OCI-LY7 (cell line): ENCODE measurements at regions not wholly inside any gene's neighbourhood (a gene's known extent, or its start where the extent isn't known, plus 50 kb on each side); places are given as distances from the start of the nearest gene placed in this dataset.

Source experiments
- BruUV-seq: library from RNA; stranded (reverse); fragments of 400-500 nt; replicated peaks from 2 replicates; lab custom pipeline; 2021; lab: Mats Ljungman, UMichigan
- CTCF ChIA-PET: fragments of 300-600 bp; sonication (Branson Sonifier 250); formaldehyde crosslinking; loops from one replicate; lab custom pipeline; 2022; ENCODE audit warnings: antibody characterized with exemption; ENCODE audit not compliant: unreplicated experiment; lab: Charles Lee
- POLR2A ChIA-PET: fragments of 300-600 bp; sonication (Branson Sonifier 250); formaldehyde crosslinking; loops from one replicate; lab custom pipeline; 2022; ENCODE audit warnings: antibody characterized with exemption; lab: Charles Lee
- DNase-seq: peaks from one replicate; pipeline ENCODE4 v3.0.0-alpha.2; 2015; ENCODE audit warnings: low spot score
- H2AFZ ChIP-seq: fragments of 200-600 bp; sonication (generic), shearing (Covaris generic); 2 replicates; pipeline ENCODE4 v1.6.1; 2014; ENCODE audit warnings: mild to moderate bottlenecking, antibody characterized with exemption, low read length, moderate library complexity
- H3K27ac ChIP-seq: fragments of 200-600 bp; sonication (generic); 2 replicates; pipeline ENCODE4 v1.5.1; 2014; ENCODE audit warnings: mixed run types, low read depth, mild to moderate bottlenecking, moderate library complexity, low read length, inconsistent platforms; ENCODE audit not compliant: poor library complexity, severe bottlenecking
- H3K36me3 ChIP-seq: fragments of 200-600 bp; sonication (generic); 2 replicates; pipeline ENCODE4 v1.6.1; 2014; ENCODE audit warnings: mild to moderate bottlenecking, antibody characterized with exemption, low read length, moderate library complexity, mixed read lengths; ENCODE audit not compliant: insufficient read depth
- H3K4me1 ChIP-seq: fragments of 200-600 bp; sonication (generic); 2 replicates; pipeline ENCODE4 v1.5.1; 2014; ENCODE audit warnings: mild to moderate bottlenecking, low read length; ENCODE audit not compliant: insufficient read depth, poor library complexity, severe bottlenecking
- H3K4me2 ChIP-seq: fragments of 200-600 bp; sonication (generic); 2 replicates; pipeline ENCODE4 v1.6.1; 2014; ENCODE audit warnings: mild to moderate bottlenecking, low read length
- H3K4me3 ChIP-seq: fragments of 200-600 bp; sonication (generic); 2 replicates; pipeline ENCODE4 v1.5.1; 2014; ENCODE audit warnings: mild to moderate bottlenecking, low read depth, low read length; ENCODE audit not compliant: poor library complexity, severe bottlenecking
- H3K79me2 ChIP-seq: fragments of 200-600 bp; sonication (generic); 2 replicates; pipeline ENCODE4 v1.6.1; 2016; ENCODE audit warnings: low read depth, mild to moderate bottlenecking, low read length, moderate library complexity, mixed read lengths; ENCODE audit not compliant: insufficient read depth
- H3K9me2 ChIP-seq: fragments of 200-600 bp; sonication (generic); 2 replicates; pipeline ENCODE4 v1.6.1; 2016; ENCODE audit warnings: mild to moderate bottlenecking, low read length, mixed read lengths; ENCODE audit not compliant: insufficient read depth
- H3K9me3 ChIP-seq: fragments of 200-600 bp; sonication (generic); 2 replicates; pipeline ENCODE4 v1.6.1; 2014; ENCODE audit warnings: mild to moderate bottlenecking, mixed run types, low read length, mixed read lengths
- H4K20me1 ChIP-seq: fragments of 200-600 bp; sonication (generic); 2 replicates; pipeline ENCODE4 v1.6.1; 2014; ENCODE audit warnings: mild to moderate bottlenecking, antibody characterized with exemption, low read length, moderate library complexity, mixed read lengths; ENCODE audit not compliant: insufficient read depth
- EZH2phosphoT487 ChIP-seq: fragments of 200-600 bp; sonication (generic); IDR thresholded peaks from 2 replicates; pipeline ENCODE4 v1.6.1; 2018; ENCODE audit warnings: low read depth, borderline replicate concordance, mild to moderate bottlenecking, mixed run types, antibody characterized with exemption, low read length, moderate library complexity, mixed read lengths
- intact Hi-C: fragments of 100-400 bp; cut with micrococcal nuclease; formaldehyde crosslinking; loops from one replicate; pipeline ENCODE4 v1.10.0; 2022; ENCODE audit not compliant: unreplicated experiment
- TF ChIP-seq, protein P1 (sequence below): fragments of 200-600 bp; sonication (generic); conservative IDR thresholded peaks from 2 replicates; pipeline ENCODE4 v1.5.1; 2014; ENCODE audit warnings: mild to moderate bottlenecking, antibody characterized with exemption, low read length, moderate library complexity, mixed read lengths

DNA sequence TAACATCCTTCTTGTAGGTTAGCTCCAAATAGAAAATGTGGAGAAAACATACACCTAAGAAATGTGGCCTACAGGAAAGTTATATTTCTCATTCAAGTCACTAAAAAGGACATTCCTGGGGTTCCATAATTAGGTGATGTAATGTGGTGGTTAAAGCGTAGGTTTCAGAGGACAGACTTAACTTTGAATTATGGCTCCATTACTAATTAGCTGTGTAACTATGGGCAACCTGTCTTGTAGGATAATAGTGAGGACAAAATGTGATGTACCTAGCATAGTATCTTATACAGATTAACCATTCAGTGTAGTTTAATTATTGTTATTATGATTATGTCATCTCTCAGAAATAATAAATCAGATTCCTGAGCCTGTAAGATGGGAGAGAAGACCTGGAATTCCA is 602.5 kb downstream of the TSN start:
- Histone ChIP-seq H3K4me2 (no peak overlapping the region), H4K20me1 (no peaks in the 10 kb centered on the region), H3K4me1 (no peaks in the 10 kb centered on the region), H3K9me3 (no peaks in the 10 kb centered on the region), H3K9me2 (no peaks in the 10 kb centered on the region), H3K36me3 (no peaks in the 10 kb centered on the region), H3K79me2 (no peaks in the 10 kb centered on the region), H3K27ac (no peak overlapping the region), H3K4me3 (no peak overlapping the region), H2AFZ (no peak overlapping the region)
- no peak for TF ChIP-seq EZH2phosphoT487
- TF ChIP-seq, protein P1, sequence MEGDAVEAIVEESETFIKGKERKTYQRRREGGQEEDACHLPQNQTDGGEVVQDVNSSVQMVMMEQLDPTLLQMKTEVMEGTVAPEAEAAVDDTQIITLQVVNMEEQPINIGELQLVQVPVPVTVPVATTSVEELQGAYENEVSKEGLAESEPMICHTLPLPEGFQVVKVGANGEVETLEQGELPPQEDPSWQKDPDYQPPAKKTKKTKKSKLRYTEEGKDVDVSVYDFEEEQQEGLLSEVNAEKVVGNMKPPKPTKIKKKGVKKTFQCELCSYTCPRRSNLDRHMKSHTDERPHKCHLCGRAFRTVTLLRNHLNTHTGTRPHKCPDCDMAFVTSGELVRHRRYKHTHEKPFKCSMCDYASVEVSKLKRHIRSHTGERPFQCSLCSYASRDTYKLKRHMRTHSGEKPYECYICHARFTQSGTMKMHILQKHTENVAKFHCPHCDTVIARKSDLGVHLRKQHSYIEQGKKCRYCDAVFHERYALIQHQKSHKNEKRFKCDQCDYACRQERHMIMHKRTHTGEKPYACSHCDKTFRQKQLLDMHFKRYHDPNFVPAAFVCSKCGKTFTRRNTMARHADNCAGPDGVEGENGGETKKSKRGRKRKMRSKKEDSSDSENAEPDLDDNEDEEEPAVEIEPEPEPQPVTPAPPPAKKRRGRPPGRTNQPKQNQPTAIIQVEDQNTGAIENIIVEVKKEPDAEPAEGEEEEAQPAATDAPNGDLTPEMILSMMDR = no peak
- no peak for DNase-seq
- ChIA-PET POLR2A (interaction anchor here (0.6 kb wide), 1 partner anchor 592 kb away, joined by 3 read pairs; no protein-coding TSS in a partner anchor), CTCF (no interaction called here)
- BruUV-seq = no TSS peak
- intact Hi-C loops = no loop called here

DNA sequence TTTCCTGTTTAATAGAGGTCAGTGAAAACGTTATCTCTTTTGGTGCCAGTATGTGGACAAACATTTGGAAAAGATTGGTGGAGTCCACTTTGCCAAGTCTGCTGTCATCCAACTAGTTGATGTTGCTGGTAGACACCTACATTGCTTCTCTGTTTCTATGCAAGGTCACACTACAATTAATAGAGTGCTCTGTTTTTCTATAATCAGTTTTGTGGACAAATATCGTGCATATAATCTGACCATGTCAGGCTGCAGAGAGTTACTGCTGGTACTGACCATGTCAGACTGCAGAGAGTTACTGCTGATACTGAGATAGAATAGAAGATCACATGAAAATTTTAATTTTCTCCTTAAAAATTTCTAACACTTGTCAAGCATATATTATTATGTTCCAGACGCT is 603.3 kb downstream of the TSN start:
- no peak overlapping the region for H3K4me2 ChIP-seq
- no peak overlapping the region for H2AFZ ChIP-seq
- no peaks in the 10 kb centered on the region for H3K9me2 ChIP-seq
- no peaks in the 10 kb centered on the region for H4K20me1 ChIP-seq
- H3K9me3 ChIP-seq = no peaks in the 10 kb centered on the region
- TF ChIP-seq, protein P1 = no peak
- no peak for TF ChIP-seq EZH2phosphoT487
- no peaks in the 10 kb centered on the region for H3K36me3 ChIP-seq
- no peaks in the 10 kb centered on the region for H3K79me2 ChIP-seq
- intact Hi-C loops = no loop called here
- no TSS peak for BruUV-seq
- no peak for DNase-seq
- no peaks in the 10 kb centered on the region for H3K4me1 ChIP-seq
- H3K4me3 ChIP-seq = no peak overlapping the region
- POLR2A ChIA-PET = no interaction called here
- no peak overlapping the region for H3K27ac ChIP-seq
- CTCF ChIA-PET = no interaction called here

DNA sequence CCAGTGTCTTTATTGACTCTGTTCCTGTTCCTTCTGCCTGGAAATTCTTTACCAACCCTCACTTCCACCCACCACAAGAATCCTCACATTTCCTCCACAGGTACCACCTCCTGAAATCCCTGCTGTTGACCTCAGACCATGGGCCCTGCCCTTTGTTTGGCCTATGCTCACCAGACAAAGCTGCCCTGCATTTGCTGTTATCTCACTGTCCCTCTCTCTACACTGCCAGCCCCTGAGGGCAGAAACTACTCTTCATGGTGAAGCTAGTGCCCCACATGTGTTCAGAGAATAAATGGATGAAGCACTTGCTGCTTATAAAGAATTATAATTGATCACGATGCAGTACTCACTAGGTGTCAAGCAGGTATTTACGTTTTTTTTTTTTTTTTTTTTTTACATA is 608.4 kb downstream of the TSN start:
- TF ChIP-seq, protein P1 = no peak
- no peak for TF ChIP-seq EZH2phosphoT487
- no peaks in the 10 kb centered on the region for H3K79me2 ChIP-seq
- ChIA-PET CTCF (no interaction called here), POLR2A (interaction anchor here (0.7 kb wide), 2 partner anchors 42 to 724 kb away, joined by 3 to 5 read pairs; no protein-coding TSS in a partner anchor)
- no peak for DNase-seq
- no peak overlapping the region for H3K4me2 ChIP-seq
- no peak overlapping the region for H2AFZ ChIP-seq
- H3K4me3 ChIP-seq = no peak overlapping the region
- H3K36me3 ChIP-seq = no peaks in the 10 kb centered on the region
- no peak overlapping the region for H3K27ac ChIP-seq
- H3K9me2 ChIP-seq = no peaks in the 10 kb centered on the region
- H3K9me3 ChIP-seq = no peaks in the 10 kb centered on the region
- H3K4me1 ChIP-seq = no peaks in the 10 kb centered on the region
- H4K20me1 ChIP-seq = no peaks in the 10 kb centered on the region
- BruUV-seq = no TSS peak
- intact Hi-C loops = no loop called here
